RWPE1 (cell line): ENCODE measurements at regions not wholly inside any gene's neighbourhood (a gene's known extent, or its start where the extent isn't known, plus 50 kb on each side); places are given as distances from the start of the nearest gene placed in this dataset.

Experiments
- CTCF ChIA-PET: fragments of 350-600 bp; sonication (Branson Sonifier 250); formaldehyde crosslinking; extraction: SDS; loops from one replicate; lab custom pipeline; 2021; lab: Yijun Ruan, JAX
- POLR2A ChIA-PET: fragments of 400-600 bp; formaldehyde crosslinking; extraction: SDS; loops from one replicate; lab custom pipeline; 2020; ENCODE audit warnings: antibody characterized with exemption; ENCODE audit not compliant: low non-redundant PET; lab: Yijun Ruan, JAX
- DNase-seq: peaks from one replicate; pipeline ENCODE4 v3.0.0; 2012; ENCODE audit warnings: low spot score
- H3K27ac ChIP-seq: fragments of 450-650 bp; 2 replicates; pipeline ENCODE4 v1.5.1; 2017
- TF ChIP-seq, protein P1 (sequence below): fragments of 450-650 bp; conservative IDR thresholded peaks from 2 replicates; pipeline ENCODE4 v1.5.1; 2017; ENCODE audit warnings: low read depth, mild to moderate bottlenecking

DNA sequence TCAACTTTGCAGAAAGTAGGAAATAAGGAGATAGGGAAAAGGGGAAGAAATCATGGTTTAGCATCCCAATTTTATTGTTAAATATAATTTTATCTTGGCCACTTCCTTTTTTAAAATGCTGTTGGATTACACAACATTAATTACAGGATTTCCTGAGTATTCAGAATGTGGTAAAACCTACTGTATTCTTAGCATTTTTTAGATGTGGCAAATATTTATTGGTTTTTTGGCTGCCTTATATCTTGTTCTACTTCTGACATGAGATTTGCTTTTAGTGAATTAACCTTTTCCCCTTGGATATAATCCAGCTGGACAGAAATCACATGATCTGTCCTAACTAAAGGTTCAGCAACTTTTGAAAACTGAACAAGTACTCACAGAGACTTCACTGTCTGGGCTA lies 104.9 kb downstream of the PTGS2 start:
- ChIA-PET CTCF (no interaction called here), POLR2A (no interaction called here)
- no peak overlapping the region for H3K27ac ChIP-seq
- DNase-seq = no peak
- TF ChIP-seq, protein P1, sequence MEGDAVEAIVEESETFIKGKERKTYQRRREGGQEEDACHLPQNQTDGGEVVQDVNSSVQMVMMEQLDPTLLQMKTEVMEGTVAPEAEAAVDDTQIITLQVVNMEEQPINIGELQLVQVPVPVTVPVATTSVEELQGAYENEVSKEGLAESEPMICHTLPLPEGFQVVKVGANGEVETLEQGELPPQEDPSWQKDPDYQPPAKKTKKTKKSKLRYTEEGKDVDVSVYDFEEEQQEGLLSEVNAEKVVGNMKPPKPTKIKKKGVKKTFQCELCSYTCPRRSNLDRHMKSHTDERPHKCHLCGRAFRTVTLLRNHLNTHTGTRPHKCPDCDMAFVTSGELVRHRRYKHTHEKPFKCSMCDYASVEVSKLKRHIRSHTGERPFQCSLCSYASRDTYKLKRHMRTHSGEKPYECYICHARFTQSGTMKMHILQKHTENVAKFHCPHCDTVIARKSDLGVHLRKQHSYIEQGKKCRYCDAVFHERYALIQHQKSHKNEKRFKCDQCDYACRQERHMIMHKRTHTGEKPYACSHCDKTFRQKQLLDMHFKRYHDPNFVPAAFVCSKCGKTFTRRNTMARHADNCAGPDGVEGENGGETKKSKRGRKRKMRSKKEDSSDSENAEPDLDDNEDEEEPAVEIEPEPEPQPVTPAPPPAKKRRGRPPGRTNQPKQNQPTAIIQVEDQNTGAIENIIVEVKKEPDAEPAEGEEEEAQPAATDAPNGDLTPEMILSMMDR = no peak

GRCh38 chr1:186574926-186575325 lies 105.3 kb downstream of the PTGS2 start:
- CTCF ChIA-PET = no interaction called here
- no peak for DNase-seq
- H3K27ac ChIP-seq = peak overlapping the region; percentile 43; the same call in 1 of the 2 replicates
- POLR2A ChIA-PET = no interaction called here
- TF ChIP-seq, protein P1 = no peak

DNA sequence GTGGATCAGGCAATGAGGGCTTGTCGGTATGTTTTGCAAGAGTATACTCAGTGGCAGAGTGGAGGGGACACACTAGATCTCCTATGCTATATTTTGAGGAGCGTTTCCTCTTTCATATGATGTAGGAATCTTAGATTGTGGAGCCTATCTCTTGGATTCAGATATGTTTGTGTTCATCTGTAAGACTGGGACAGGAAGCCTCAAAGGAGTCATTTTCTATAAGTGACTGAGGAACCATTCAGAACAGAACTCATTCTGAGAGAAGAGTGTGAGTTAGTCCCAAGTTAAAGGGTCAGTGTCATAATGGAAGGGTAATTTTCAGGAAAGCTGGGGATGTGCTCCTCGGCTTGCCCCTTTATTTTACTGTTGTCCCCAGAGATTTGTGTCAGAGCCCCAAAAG lies 107.7 kb downstream of the PTGS2 start:
- ChIA-PET CTCF (no interaction called here), POLR2A (no interaction called here)
- TF ChIP-seq, protein P1 = no peak
- no peak for DNase-seq
- H3K27ac ChIP-seq = no peak overlapping the region

- ChIA-PET POLR2A (no interaction called here), CTCF (no interaction called here)
- H3K27ac ChIP-seq = no peak overlapping the region
- DNase-seq = no peak
- TF ChIP-seq, protein P1 = no peak
Observed at GRCh38 chr1:186571771-186572170, 108.5 kb downstream of the PTGS2 start.

DNA sequence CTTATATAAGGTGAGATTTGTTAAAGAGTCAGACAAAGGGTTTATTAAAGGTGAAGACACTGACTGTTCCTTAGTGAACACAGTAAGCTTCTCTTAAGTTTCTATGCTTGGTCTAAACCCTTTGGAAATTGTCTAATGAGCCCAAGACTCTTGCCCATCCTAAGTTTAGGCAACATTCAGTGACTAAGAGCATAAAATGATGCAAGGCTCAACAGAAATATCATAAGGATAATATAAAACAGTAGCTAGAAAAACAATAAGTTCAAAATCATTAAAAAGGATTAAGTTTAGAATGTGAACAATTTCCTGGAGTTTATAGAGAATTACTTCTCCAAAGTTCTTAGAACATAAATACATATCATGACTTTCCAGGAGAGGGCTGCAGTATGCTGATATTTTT lies 108.9 kb upstream of the PDC start:
- no peak for DNase-seq
- CTCF ChIA-PET = interaction anchor here (0.5 to 0.7 kb wide), 2 partner anchors 12 to 153 kb away, joined by 4 read pairs; no protein-coding TSS in a partner anchor

GRCh38 chr1:186568221-186568620 lies 107.3 kb upstream of the PDC start:
- H3K27ac ChIP-seq = no peak overlapping the region
- no peak for DNase-seq
- CTCF ChIA-PET = interaction anchor here (0.6 to 0.8 kb wide), 2 partner anchors 28 to 274 kb away, joined by 3 read pairs; no protein-coding TSS in a partner anchor
- POLR2A ChIA-PET = no interaction called here
- TF ChIP-seq, protein P1 = no peak

More for the DNA sequence above, 108.9 kb upstream of the PDC start:
- POLR2A ChIA-PET = no interaction called here
- no peak overlapping the region for H3K27ac ChIP-seq
- TF ChIP-seq, protein P1 = no peak
